ENCODE measurements at regions not wholly inside any gene's neighbourhood (a gene's known extent, or its start where the extent isn't known, plus 50 kb on each side); places are given as distances from the start of the nearest gene placed in this dataset.

GRCh38 chr2:219777388-219777787, 150.0 kb downstream of the SLC4A3 start:
- TF ChIP-seq, protein P1, sequence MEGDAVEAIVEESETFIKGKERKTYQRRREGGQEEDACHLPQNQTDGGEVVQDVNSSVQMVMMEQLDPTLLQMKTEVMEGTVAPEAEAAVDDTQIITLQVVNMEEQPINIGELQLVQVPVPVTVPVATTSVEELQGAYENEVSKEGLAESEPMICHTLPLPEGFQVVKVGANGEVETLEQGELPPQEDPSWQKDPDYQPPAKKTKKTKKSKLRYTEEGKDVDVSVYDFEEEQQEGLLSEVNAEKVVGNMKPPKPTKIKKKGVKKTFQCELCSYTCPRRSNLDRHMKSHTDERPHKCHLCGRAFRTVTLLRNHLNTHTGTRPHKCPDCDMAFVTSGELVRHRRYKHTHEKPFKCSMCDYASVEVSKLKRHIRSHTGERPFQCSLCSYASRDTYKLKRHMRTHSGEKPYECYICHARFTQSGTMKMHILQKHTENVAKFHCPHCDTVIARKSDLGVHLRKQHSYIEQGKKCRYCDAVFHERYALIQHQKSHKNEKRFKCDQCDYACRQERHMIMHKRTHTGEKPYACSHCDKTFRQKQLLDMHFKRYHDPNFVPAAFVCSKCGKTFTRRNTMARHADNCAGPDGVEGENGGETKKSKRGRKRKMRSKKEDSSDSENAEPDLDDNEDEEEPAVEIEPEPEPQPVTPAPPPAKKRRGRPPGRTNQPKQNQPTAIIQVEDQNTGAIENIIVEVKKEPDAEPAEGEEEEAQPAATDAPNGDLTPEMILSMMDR (IDR thresholded peaks at IDR 0.05) = no peak
- TF ChIP-seq EP300 (IDR thresholded peaks at IDR 0.05) = no peak
- no peak for TF ChIP-seq POLR2A (IDR thresholded peaks at IDR 0.05)
